ENCODE measurements at regions not wholly inside any gene's neighbourhood (a gene's known extent, or its start where the extent isn't known, plus 50 kb on each side); places are given as distances from the start of the nearest gene placed in this dataset.
"Not testable (repeated sequence)": the region's sequence is repeated elsewhere in the genome, so short reads cannot be mapped to it uniquely, and the experiment has no call there.

DNA sequence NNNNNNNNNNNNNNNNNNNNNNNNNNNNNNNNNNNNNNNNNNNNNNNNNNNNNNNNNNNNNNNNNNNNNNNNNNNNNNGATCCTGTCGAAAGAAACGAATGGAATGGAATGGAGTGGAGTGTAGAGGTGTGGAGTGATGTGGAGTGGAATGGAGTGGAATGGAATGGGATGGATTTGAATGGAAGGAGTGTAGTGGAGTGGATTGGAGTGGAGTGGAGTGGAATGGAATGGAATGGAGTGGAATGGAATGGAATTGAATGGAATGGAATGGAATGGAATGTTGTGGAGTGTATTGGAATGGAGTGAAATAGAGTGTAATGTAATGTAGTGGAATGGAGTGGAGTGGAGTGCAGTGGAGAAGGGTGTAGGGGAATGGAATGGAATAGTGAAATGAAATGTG, 1275.4 kb upstream of the TPTE start:
- H3K27me3 Mint-ChIP-seq; H3K27ac Mint-ChIP-seq; DNase-seq (ENCODE audit: extremely low spot score, unreplicated experiment); H3K36me3 Mint-ChIP-seq; H3K4me3 Mint-ChIP-seq; H3K4me1 Mint-ChIP-seq (ENCODE audit: unreplicated experiment): not testable (repeated sequence)
- peaks cover 15% of the 10 kb centered on the region for H3K9me3 Mint-ChIP-seq

DNA sequence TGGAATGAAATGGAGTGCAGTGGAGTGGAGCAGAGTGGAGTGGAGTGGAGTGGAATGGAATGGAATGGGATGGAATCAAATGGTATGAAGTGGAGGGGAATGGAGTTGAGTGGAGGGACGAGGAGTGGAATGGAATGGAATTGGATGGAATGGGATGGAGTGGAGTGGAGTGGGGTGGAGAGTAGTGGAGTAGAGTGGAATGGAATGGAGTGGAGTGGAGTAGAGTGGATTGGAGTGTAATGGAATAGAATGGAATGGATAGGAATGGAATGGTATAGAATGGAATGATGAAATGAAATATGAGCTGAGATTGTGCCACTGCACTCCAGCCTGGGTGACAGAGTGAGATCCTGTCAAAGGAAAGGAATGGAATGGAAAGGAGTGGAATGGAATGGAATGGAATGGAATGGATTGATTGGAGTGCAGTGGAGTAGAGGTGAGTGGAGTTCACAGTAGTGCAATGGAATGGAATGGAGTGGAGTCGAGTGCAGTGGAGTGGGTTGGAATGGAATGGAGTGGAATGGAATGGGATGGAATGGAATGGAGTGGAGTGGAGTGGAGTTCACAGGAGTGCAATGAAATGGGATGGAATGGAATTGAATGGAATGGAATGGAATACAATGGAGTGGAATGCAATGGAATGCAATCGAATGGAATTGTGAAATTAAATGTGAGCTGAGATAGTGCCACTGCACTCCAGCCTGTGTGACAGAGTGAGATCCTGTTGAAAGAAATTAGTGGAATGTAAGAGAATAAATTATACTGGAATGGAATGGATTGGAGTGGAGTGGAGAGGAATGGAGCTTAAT, 1274.7 kb upstream of the TPTE start:
- not testable (repeated sequence) for H3K4me3 Mint-ChIP-seq; H3K27ac Mint-ChIP-seq; H3K4me1 Mint-ChIP-seq (ENCODE audit: unreplicated experiment); H3K36me3 Mint-ChIP-seq; H3K27me3 Mint-ChIP-seq
- H3K9me3 Mint-ChIP-seq = peaks cover 15% of the 10 kb centered on the region
- peak; percentile 67 for DNase-seq (ENCODE audit: extremely low spot score, unreplicated experiment)

DNA sequence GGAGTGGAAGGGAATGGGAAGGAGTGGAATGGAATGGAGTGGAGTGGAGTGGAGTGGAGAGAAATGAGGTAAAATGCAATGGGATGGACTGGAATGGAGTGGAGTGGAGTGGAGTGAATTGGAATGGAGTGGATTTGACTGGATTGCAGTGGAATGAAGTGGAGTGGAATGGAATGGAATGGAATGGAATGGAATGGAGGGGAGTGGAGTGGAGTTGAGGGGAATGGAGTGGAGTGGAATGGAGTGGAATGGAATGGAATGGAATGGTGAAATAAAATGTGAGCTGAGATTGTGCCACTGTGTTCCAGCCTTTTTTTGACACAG, 1274.1 kb upstream of the TPTE start:
- DNase-seq (ENCODE audit: extremely low spot score, unreplicated experiment); H3K4me3 Mint-ChIP-seq; H3K36me3 Mint-ChIP-seq; H3K27ac Mint-ChIP-seq; H3K4me1 Mint-ChIP-seq (ENCODE audit: unreplicated experiment); H3K27me3 Mint-ChIP-seq: not testable (repeated sequence)
- H3K9me3 Mint-ChIP-seq = peaks cover 15% of the 10 kb centered on the region

DNA sequence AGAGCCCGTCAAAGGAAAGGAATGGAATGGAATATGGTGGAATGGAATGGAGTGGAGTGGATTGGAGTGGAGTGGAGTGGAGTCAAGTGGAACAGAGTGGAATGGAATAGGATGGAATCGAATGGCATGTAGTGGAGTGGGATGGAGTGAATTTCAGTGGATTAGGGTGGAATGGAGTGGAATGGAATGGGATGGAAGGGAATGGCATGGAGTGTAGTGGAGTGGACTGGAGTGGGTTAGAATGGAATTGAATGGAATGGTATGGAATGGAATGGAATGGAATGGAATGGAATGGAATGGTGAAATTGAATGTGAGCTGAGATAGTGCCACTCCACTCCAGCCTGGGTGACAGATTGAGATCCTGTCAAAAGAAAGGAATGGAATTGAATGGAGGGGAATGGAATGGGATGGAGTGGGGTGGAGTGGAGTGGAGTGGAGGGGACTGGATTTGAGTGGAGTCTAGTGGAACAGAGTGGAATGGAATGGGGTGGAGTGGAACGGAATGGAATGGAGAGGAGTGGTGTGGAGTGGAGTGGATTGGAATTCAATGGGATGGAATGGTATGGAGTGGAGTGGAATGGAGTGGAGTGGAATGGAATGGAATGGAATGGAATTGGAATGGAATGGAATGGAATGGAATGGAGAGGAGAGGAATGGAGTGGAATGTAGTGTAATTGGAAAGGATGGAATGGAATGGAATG, 1273.6 kb upstream of the TPTE start:
- DNase-seq (ENCODE audit: extremely low spot score, unreplicated experiment); H3K4me1 Mint-ChIP-seq (ENCODE audit: unreplicated experiment); H3K4me3 Mint-ChIP-seq; H3K27me3 Mint-ChIP-seq; H3K36me3 Mint-ChIP-seq; H3K27ac Mint-ChIP-seq: not testable (repeated sequence)
- H3K9me3 Mint-ChIP-seq = peaks cover 15% of the 10 kb centered on the region

Data from type B pancreatic cell (in vitro differentiated cells).